RWPE2 (cell line): ENCODE measurements at regions not wholly inside any gene's neighbourhood (a gene's known extent, or its start where the extent isn't known, plus 50 kb on each side); places are given as distances from the start of the nearest gene placed in this dataset.
"Not testable (repeated sequence)": the region's sequence is repeated elsewhere in the genome, so short reads cannot be mapped to it uniquely, and the experiment has no call there.

ENCODE experiments used
- ATAC-seq: fragments of 200-7000 bp; cut with Tn5 transposase; 3 replicates; pipeline ENCODE4 v1.9.1; 2021; ENCODE audit warnings: low read depth
- DNase-seq: peaks from one replicate; pipeline ENCODE4 v3.0.0-alpha.2; 2020; ENCODE audit warnings: low spot score
- H3K27ac ChIP-seq: fragments of 450-650 bp; 2 replicates; pipeline ENCODE4 v1.5.1; 2017; ENCODE audit warnings: mild to moderate bottlenecking; ENCODE audit not compliant: poor library complexity, severe bottlenecking
- H3K27me3 ChIP-seq: fragments of 250-450 bp; sonication (Bioruptor Pico); 2 replicates; pipeline ENCODE4 v1.5.1; 2021; ENCODE audit warnings: mild to moderate bottlenecking, moderate library complexity; ENCODE audit not compliant: insufficient read depth, poor library complexity, severe bottlenecking
- H3K36me3 ChIP-seq: fragments of 250-450 bp; sonication (Bioruptor Pico); 2 replicates; pipeline ENCODE4 v1.5.1; 2020; ENCODE audit warnings: low read depth, mild to moderate bottlenecking, moderate library complexity
- H3K4me1 ChIP-seq: fragments of 250-450 bp; sonication (Bioruptor Pico); 2 replicates; pipeline ENCODE4 v1.5.1; 2021; ENCODE audit warnings: mild to moderate bottlenecking, moderate library complexity; ENCODE audit not compliant: insufficient read depth, poor library complexity, severe bottlenecking
- H3K4me3 ChIP-seq: fragments of 250-450 bp; sonication (Bioruptor Pico); 2 replicates; pipeline ENCODE4 v1.5.1; 2021; ENCODE audit warnings: mild to moderate bottlenecking, moderate library complexity; ENCODE audit not compliant: severe bottlenecking
- H3K9me3 ChIP-seq: fragments of 250-450 bp; sonication (Bioruptor Pico); 2 replicates; pipeline ENCODE4 v1.5.1; 2021; ENCODE audit warnings: mild to moderate bottlenecking, moderate library complexity; ENCODE audit not compliant: severe bottlenecking
- TF ChIP-seq, protein P1 (sequence below): fragments of 450-650 bp; IDR thresholded peaks from one replicate; pipeline ENCODE4 v1.5.1; 2017; ENCODE audit warnings: mild to moderate bottlenecking, moderate library complexity; ENCODE audit not compliant: poor library complexity, severe bottlenecking

GRCh38 chr2:188024811-188025210 is 266.9 kb upstream of the GULP1 start:
- Histone ChIP-seq H3K4me1 (no peaks in the 10 kb centered on the region), H3K9me3 (no peaks in the 10 kb centered on the region), H3K4me3 (no peak overlapping the region), H3K36me3 (no peaks in the 10 kb centered on the region), H3K27ac (no peak overlapping the region), H3K27me3 (no peaks in the 10 kb centered on the region)
- TF ChIP-seq, protein P1, sequence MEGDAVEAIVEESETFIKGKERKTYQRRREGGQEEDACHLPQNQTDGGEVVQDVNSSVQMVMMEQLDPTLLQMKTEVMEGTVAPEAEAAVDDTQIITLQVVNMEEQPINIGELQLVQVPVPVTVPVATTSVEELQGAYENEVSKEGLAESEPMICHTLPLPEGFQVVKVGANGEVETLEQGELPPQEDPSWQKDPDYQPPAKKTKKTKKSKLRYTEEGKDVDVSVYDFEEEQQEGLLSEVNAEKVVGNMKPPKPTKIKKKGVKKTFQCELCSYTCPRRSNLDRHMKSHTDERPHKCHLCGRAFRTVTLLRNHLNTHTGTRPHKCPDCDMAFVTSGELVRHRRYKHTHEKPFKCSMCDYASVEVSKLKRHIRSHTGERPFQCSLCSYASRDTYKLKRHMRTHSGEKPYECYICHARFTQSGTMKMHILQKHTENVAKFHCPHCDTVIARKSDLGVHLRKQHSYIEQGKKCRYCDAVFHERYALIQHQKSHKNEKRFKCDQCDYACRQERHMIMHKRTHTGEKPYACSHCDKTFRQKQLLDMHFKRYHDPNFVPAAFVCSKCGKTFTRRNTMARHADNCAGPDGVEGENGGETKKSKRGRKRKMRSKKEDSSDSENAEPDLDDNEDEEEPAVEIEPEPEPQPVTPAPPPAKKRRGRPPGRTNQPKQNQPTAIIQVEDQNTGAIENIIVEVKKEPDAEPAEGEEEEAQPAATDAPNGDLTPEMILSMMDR: no peak
- ATAC-seq (no peak), DNase-seq (no peak)

- TF ChIP-seq, protein P1: no peak
- Histone ChIP-seq H3K4me3 (no peak overlapping the region), H3K9me3 (no peaks in the 10 kb centered on the region), H3K27ac (no peak overlapping the region), H3K36me3 (no peaks in the 10 kb centered on the region), H3K4me1 (no peaks in the 10 kb centered on the region), H3K27me3 (no peaks in the 10 kb centered on the region)
- DNase-seq: no peak
- ATAC-seq: no peak
Measured at GRCh38 chr2:188028739-188029138, 262.9 kb upstream of the GULP1 start.

DNA sequence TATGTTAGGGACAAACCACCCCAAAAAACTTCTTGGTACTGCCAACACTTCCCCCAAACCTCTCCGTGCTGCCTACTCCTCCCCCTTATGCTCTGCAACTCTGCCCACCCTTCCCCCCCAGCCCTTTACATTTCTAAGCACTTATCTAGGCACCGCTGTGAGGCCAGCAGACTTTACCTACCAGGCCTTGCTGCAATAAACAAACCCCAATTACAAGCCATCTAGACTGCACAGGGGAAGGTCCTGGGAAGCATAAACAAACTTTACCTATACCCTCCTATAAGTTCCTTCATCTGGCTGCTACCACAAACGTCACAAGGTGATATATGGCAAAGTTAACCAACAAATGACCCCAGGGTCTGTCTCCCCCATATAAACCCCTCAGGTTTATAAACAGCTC is 259.4 kb upstream of the GULP1 start:
- H3K9me3 ChIP-seq: no peaks in the 10 kb centered on the region
- H3K4me3 ChIP-seq: no peak overlapping the region
- no peaks in the 10 kb centered on the region for H3K4me1 ChIP-seq
- DNase-seq: no peak
- H3K27me3 ChIP-seq: no peaks in the 10 kb centered on the region
- TF ChIP-seq, protein P1: no peak
- ATAC-seq: no peak
- H3K36me3 ChIP-seq: no peaks in the 10 kb centered on the region
- H3K27ac ChIP-seq: no peak overlapping the region

DNA sequence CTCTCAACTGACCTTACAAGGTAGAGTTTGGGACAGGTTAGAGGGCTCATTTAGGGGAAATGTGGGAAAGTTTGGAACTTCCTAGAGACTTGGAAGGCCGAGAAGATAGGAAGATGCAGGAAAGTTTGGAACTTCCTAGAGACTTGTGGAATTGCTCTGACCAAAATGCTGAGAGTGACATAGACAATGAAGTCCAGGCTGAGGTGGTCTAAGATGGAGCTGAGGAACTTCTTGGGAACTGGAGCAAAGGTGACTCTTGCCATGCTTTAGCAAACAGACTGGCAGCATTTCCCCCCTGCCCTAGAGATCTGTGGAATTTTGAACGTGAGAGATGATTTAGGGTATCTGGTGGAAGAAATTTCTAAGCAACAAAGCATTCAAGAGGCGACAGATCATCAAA is 258.9 kb upstream of the GULP1 start:
- ATAC-seq (no peak), DNase-seq (no peak)
- Histone ChIP-seq H3K36me3 (no peaks in the 10 kb centered on the region), H3K27ac (no peak overlapping the region), H3K9me3 (no peaks in the 10 kb centered on the region), H3K4me3 (no peak overlapping the region), H3K4me1 (no peaks in the 10 kb centered on the region), H3K27me3 (no peaks in the 10 kb centered on the region)
- TF ChIP-seq, protein P1: no peak

- not testable (repeated sequence) for H3K36me3 ChIP-seq, H3K27ac ChIP-seq, H3K4me1 ChIP-seq, DNase-seq, H3K9me3 ChIP-seq, ATAC-seq, H3K27me3 ChIP-seq, H3K4me3 ChIP-seq
Measured at GRCh38 chr2:188033240-188033639, 258.4 kb upstream of the GULP1 start.

- H3K9me3 ChIP-seq, H3K36me3 ChIP-seq, ATAC-seq, H3K4me3 ChIP-seq, H3K27ac ChIP-seq, DNase-seq, H3K27me3 ChIP-seq, H3K4me1 ChIP-seq: not testable (repeated sequence)
Measured at GRCh38 chr2:188034102-188034501, 257.6 kb upstream of the GULP1 start.

DNA sequence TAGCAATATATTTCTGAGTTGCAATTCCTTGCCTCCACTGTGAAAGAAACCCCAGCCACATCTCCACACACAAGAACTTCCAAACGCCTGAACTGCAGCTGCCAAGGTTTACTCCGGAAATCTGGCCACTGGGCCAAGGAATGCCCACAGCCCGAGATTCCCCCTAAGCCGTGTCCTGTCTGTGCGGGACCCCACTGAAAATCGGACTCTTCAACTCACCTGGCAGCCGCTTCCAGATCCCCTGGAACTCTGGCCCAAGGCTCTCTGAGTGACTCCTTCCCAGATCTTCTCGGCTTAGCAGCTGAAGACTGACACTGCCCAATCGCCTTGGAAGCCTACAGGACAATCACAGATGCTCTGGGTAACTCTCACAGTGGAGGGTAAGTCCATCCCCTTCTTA is 256.3 kb upstream of the GULP1 start:
- H3K4me1 ChIP-seq, H3K27ac ChIP-seq, DNase-seq: not testable (repeated sequence)

GRCh38 chr2:188036786-188037185 is 254.9 kb upstream of the GULP1 start:
- not testable (repeated sequence) for H3K9me3 ChIP-seq, H3K27me3 ChIP-seq, DNase-seq, H3K4me1 ChIP-seq, ATAC-seq, H3K27ac ChIP-seq, H3K4me3 ChIP-seq, H3K36me3 ChIP-seq

More for the DNA sequence above, 256.3 kb upstream of the GULP1 start:
- not testable (repeated sequence) for H3K4me3 ChIP-seq, H3K27me3 ChIP-seq, H3K9me3 ChIP-seq, ATAC-seq, H3K36me3 ChIP-seq
